HG02763 (cell line): ENCODE measurements at regions not wholly inside any gene's neighbourhood (a gene's known extent, or its start where the extent isn't known, plus 50 kb on each side); places are given as distances from the start of the nearest gene placed in this dataset.
"Not testable (repeated sequence)": the region's sequence is repeated elsewhere in the genome, so short reads cannot be mapped to it uniquely, and the experiment has no call there.

ENCODE experiments used
- ATAC-seq: cut with Tn5 transposase; IDR thresholded peaks from one replicate; pipeline ENCODE4 v1.9.1; 2021; ENCODE audit warnings: mild to moderate bottlenecking, moderate library complexity; ENCODE audit not compliant: unreplicated experiment

GRCh38 chr4:180962268-180962667 lies 1280.9 kb upstream of the TENM3 start:
- no peak for ATAC-seq

- no peak for ATAC-seq
Measured at GRCh38 chr4:180966312-180966711, 1276.9 kb upstream of the TENM3 start.

- no peak for ATAC-seq
Measured at GRCh38 chr4:180967936-180968335, 1275.3 kb upstream of the TENM3 start.

- no peak for ATAC-seq
Measured at GRCh38 chr4:180973894-180974293, 1269.3 kb upstream of the TENM3 start.

GRCh38 chr4:180990931-180991330 lies 1252.3 kb upstream of the TENM3 start:
- no peak for ATAC-seq

- ATAC-seq, result no peak
Measured at GRCh38 chr4:180993244-180993836, 1249.9 kb upstream of the TENM3 start.

GRCh38 chr4:180994722-180995121 lies 1248.5 kb upstream of the TENM3 start:
- no peak for ATAC-seq

- ATAC-seq, result no peak
Measured at GRCh38 chr4:180999217-180999616, 1244.0 kb upstream of the TENM3 start.

GRCh38 chr4:181004056-181004455 lies 1239.1 kb upstream of the TENM3 start:
- no peak for ATAC-seq

GRCh38 chr4:181006499-181007260 lies 1236.5 kb upstream of the TENM3 start:
- ATAC-seq, result no peak

GRCh38 chr4:181007751-181008150 lies 1235.5 kb upstream of the TENM3 start:
- ATAC-seq, result no peak

GRCh38 chr4:181008164-181008563 lies 1235.0 kb upstream of the TENM3 start:
- ATAC-seq, result no peak

GRCh38 chr4:181013162-181013561 lies 1230.0 kb upstream of the TENM3 start:
- ATAC-seq, result no peak

GRCh38 chr4:181017038-181017437 lies 1226.2 kb upstream of the TENM3 start:
- no peak for ATAC-seq

GRCh38 chr4:181018472-181018871 lies 1224.7 kb upstream of the TENM3 start:
- ATAC-seq, result no peak

- no peak for ATAC-seq
Measured at GRCh38 chr4:181018913-181019312, 1224.3 kb upstream of the TENM3 start.

- no peak for ATAC-seq
Measured at GRCh38 chr4:181020456-181020855, 1222.7 kb upstream of the TENM3 start.

GRCh38 chr4:181021213-181021612 lies 1222.0 kb upstream of the TENM3 start:
- ATAC-seq, result no peak

- not testable (repeated sequence) for ATAC-seq
Measured at GRCh38 chr4:181030135-181030921, 1212.9 kb upstream of the TENM3 start.

GRCh38 chr4:181030961-181031360 lies 1212.2 kb upstream of the TENM3 start:
- no peak for ATAC-seq

- no peak for ATAC-seq
Measured at GRCh38 chr4:181043486-181043885, 1199.7 kb upstream of the TENM3 start.

GRCh38 chr4:181046809-181047208 lies 1196.4 kb upstream of the TENM3 start:
- ATAC-seq, result no peak
